Neuronal stem cell (in vitro differentiated cells): ENCODE measurements at regions not wholly inside any gene's neighbourhood (a gene's known extent, or its start where the extent isn't known, plus 50 kb on each side); places are given as distances from the start of the nearest gene placed in this dataset.

Source experiments
- DNase-seq: peaks from one replicate; pipeline ENCODE4 v3.0.0-alpha.2; 2013; ENCODE audit warnings: low spot score
- H2AFZ ChIP-seq: one replicate; pipeline ENCODE4 v1.6.1; 2013; ENCODE audit warnings: mild to moderate bottlenecking, low read length, inconsistent platforms
- H2AK5ac ChIP-seq: 2 replicates; pipeline ENCODE4 v1.6.1; 2013; ENCODE audit warnings: low read depth, mild to moderate bottlenecking, inconsistent platforms, low read length, moderate library complexity, mixed read lengths
- H2BK120ac ChIP-seq: 2 replicates; pipeline ENCODE4 v1.6.1; 2013; ENCODE audit warnings: low read depth, mild to moderate bottlenecking, inconsistent platforms, low read length, moderate library complexity, mixed read lengths
- H2BK12ac ChIP-seq: one replicate; pipeline ENCODE4 v1.6.1; 2013; ENCODE audit warnings: low read length, inconsistent platforms
- H2BK15ac ChIP-seq: 2 replicates; pipeline ENCODE4 v1.6.1; 2013; ENCODE audit warnings: mild to moderate bottlenecking, low read length, inconsistent platforms, mixed read lengths
- H2BK5ac ChIP-seq: one replicate; pipeline ENCODE4 v1.6.1; 2013; ENCODE audit warnings: inconsistent platforms, mild to moderate bottlenecking, low read length, moderate library complexity
- H3K14ac ChIP-seq: one replicate; pipeline ENCODE4 v1.6.1; 2013; ENCODE audit warnings: low read length, inconsistent platforms
- H3K18ac ChIP-seq: 2 replicates; pipeline ENCODE4 v1.6.1; 2013; ENCODE audit warnings: low read length, inconsistent platforms
- H3K23ac ChIP-seq: 2 replicates; pipeline ENCODE4 v1.6.1; 2013; ENCODE audit warnings: low read depth, mild to moderate bottlenecking, mixed read lengths, low read length, inconsistent platforms; ENCODE audit not compliant: poor library complexity
- H3K27ac ChIP-seq: replicated peaks from 3 replicates; pipeline ENCODE4 v1.5.1; 2013; ENCODE audit warnings: low read length, inconsistent platforms
- H3K27me3 ChIP-seq, 3 experiments: 2 replicates each; pipeline ENCODE4 v1.6.1; 2013; ENCODE audit warnings: low read length in 3 of 3, mild to moderate bottlenecking in 2 of 3, inconsistent platforms in 1 of 3, low read depth in 1 of 3, mixed read lengths in 1 of 3, moderate library complexity in 1 of 3; ENCODE audit not compliant: control insufficient read depth in 3 of 3, insufficient read depth in 3 of 3
- H3K36me3 ChIP-seq, 2 donors: replicated peaks in 1 of 2; 2 replicates each; pipeline ENCODE4 v1.6.1; 2013; ENCODE audit warnings: low read length in 2 of 2; ENCODE audit not compliant: control insufficient read depth in 2 of 2, insufficient read depth in 2 of 2
- H3K4ac ChIP-seq: 2 replicates; pipeline ENCODE4 v1.6.1; 2013; ENCODE audit warnings: inconsistent platforms, mild to moderate bottlenecking, low read length, moderate library complexity
- H3K4me1 ChIP-seq, 2 donors: 1 replicate in 1 of 2; 2 replicates in 1 of 2; pipeline ENCODE4 v1.6.1; 2013; ENCODE audit warnings: low read length in 2 of 2, low read depth in 1 of 2; ENCODE audit not compliant: control insufficient read depth in 2 of 2, insufficient read depth in 1 of 2
- H3K4me2 ChIP-seq: one replicate; pipeline ENCODE4 v1.6.1; 2013; ENCODE audit warnings: mild to moderate bottlenecking, low read length, inconsistent platforms; ENCODE audit not compliant: insufficient read depth, poor library complexity, severe bottlenecking
- H3K4me3 ChIP-seq, 2 donors: 2 replicates each; pipeline ENCODE4 v1.5.1; 2013; ENCODE audit warnings: low read length in 2 of 2, mild to moderate bottlenecking in 2 of 2, inconsistent platforms in 1 of 2, moderate library complexity in 1 of 2
- H3K79me1 ChIP-seq: one replicate; pipeline ENCODE4 v1.6.1; 2013; ENCODE audit warnings: low read depth, mild to moderate bottlenecking, inconsistent platforms, low read length, moderate library complexity
- H3K9ac ChIP-seq: one replicate; pipeline ENCODE4 v1.6.1; 2013; ENCODE audit warnings: mild to moderate bottlenecking, low read depth, low read length, inconsistent platforms; ENCODE audit not compliant: poor library complexity
- H3K9me3 ChIP-seq, 2 donors: replicated peaks in 1 of 2; 2 replicates each; pipeline versions ENCODE3 to v1.6.1; 2013; ENCODE audit warnings: low read length in 2 of 2, mild to moderate bottlenecking in 2 of 2, inconsistent platforms in 1 of 2, low read depth in 1 of 2, mixed read lengths in 1 of 2, moderate library complexity in 1 of 2; ENCODE audit not compliant: control insufficient read depth in 2 of 2, insufficient read depth in 1 of 2
- H4K8ac ChIP-seq: one replicate; pipeline ENCODE4 v1.6.1; 2013; ENCODE audit warnings: low read depth, mild to moderate bottlenecking, inconsistent platforms, low read length, moderate library complexity
- H4K91ac ChIP-seq: one replicate; pipeline ENCODE4 v1.6.1; 2013; ENCODE audit warnings: low read length, low read depth, mild to moderate bottlenecking, inconsistent platforms; ENCODE audit not compliant: poor library complexity
- WGBS, 2 donors: extraction: QIAGEN DNeasy Blood & Tissue Kit; methylation state at CpG; one replicate each; pipeline ENCODE4 v1.1.7; 2013; ENCODE audit warnings: missing lambda C conversion rate in 2 of 2, mixed read lengths in 1 of 2; ENCODE audit not compliant: insufficient read length in 2 of 2, insufficient replicate concordance in 1 of 2; ENCODE audit errors: extremely low coverage in 2 of 2; 5-methylcytosine and 5-hydroxymethylcytosine counted together

DNA sequence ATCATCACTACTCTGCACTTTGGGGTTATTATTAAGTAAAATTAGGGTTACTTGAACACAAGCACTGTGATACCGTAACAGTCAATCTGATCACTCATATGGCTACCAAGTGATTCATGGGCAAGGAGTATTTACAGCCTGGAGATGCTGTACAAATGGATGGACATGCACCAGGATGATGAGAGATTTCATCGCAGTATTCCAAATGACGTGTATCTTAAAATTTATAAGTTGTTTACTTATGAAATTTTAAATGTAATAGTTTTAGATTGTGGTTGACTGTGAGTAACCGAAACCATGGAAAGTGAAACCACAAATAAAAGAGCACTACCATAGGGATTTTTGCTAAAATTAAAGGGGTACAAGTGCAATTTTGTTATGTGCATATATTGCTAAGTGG is 462.2 kb upstream of the PTGER4 start:
- Histone ChIP-seq H2BK12ac (no peak overlapping the region), H3K14ac (no peak overlapping the region), H2BK15ac (no peak overlapping the region), H3K27ac (no peak overlapping the region), H3K9ac (no peak overlapping the region), H2AK5ac (no peak overlapping the region), H3K18ac (no peak overlapping the region), H3K4me2 (no peak overlapping the region), H2AFZ (no peak overlapping the region), H2BK5ac (no peak overlapping the region), H4K8ac (no peak overlapping the region), H3K79me1 (no peaks in the 10 kb centered on the region), H3K27me3 (no peaks in the 10 kb centered on the region), H2BK120ac (no peak overlapping the region), H3K9me3 (no peaks in the 10 kb centered on the region), H3K4me1 (peaks cover 0 to 3% of the 10 kb centered on the region in 2 donors), H3K4me3 (no peak overlapping the region), H4K91ac (no peak overlapping the region), H3K36me3 (no peaks in the 10 kb centered on the region), H3K4ac (no peak overlapping the region), H3K23ac (no peak overlapping the region)
- DNase-seq = no peak
- no CpG with 5 or more reads among the region's 4 CpGs for WGBS, 2 donors

DNA sequence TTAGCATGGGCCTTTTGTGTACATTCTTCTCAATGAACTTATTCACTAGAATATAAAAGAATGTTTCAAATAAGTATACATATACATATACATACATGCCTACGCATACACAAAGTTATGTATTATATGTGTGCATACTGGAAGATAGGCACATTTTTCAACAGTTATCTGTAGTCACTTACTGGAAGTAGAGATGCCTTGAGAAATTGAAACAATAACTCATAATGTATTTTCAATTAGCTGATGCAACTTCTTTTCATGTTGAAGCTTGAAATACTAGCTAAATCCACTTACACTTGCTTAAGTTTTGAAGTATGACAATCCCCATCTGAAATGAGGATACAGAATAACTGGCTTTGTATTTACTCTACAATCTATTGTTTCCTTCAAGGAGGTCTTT is 469.0 kb upstream of the PTGER4 start:
- Histone ChIP-seq H2BK120ac (no peak overlapping the region), H2BK12ac (no peak overlapping the region), H3K4ac (no peak overlapping the region), H3K9ac (no peak overlapping the region), H4K91ac (no peak overlapping the region), H3K27ac (no peak overlapping the region), H3K4me1 (peaks cover 0 to 4% of the 10 kb centered on the region in 2 donors), H2AK5ac (no peak overlapping the region), H4K8ac (no peak overlapping the region), H2BK15ac (no peak overlapping the region), H2AFZ (no peak overlapping the region), H3K18ac (no peak overlapping the region), H3K4me3 (no peak overlapping the region), H3K4me2 (no peak overlapping the region), H3K36me3 (no peaks in the 10 kb centered on the region), H3K27me3 (no peaks in the 10 kb centered on the region), H3K9me3 (no peaks in the 10 kb centered on the region), H2BK5ac (no peak overlapping the region), H3K23ac (no peak overlapping the region), H3K14ac (no peak overlapping the region), H3K79me1 (no peaks in the 10 kb centered on the region)
- DNase-seq = no peak
- WGBS, 2 donors = no CpG with 5 or more reads among the region's 1 CpG

DNA sequence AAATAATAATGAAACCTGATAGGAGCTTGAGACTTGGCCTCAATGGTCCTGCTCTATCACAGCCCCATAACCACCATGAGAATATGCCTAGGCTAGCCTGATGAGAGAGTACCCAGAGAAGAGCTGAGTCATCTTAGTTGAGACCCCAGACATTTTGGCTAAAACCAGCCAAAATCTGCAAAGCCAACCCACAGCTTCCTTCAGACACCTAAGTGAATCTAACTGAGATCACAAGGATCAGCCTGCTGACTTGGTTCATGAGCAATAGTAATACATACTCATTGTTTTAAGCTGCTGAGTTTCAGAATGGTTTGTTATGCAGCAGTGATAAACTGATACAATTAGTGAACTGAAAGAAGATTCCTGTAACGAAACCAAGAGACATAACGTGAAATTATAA is 473.7 kb upstream of the PTGER4 start:
- H3K4ac ChIP-seq = no peak overlapping the region
- no peak overlapping the region for H2AFZ ChIP-seq
- DNase-seq = no peak
- H2AK5ac ChIP-seq = no peak overlapping the region
- H2BK12ac ChIP-seq = no peak overlapping the region
- H3K36me3 ChIP-seq = no peaks in the 10 kb centered on the region
- H3K9me3 ChIP-seq = no peaks in the 10 kb centered on the region
- no peak overlapping the region for H2BK15ac ChIP-seq
- H3K4me3 ChIP-seq = no peak overlapping the region
- H3K23ac ChIP-seq = no peak overlapping the region
- WGBS, 2 donors = no CpG with 5 or more reads among the region's 2 CpGs
- no peaks in the 10 kb centered on the region for H3K79me1 ChIP-seq
- no peak overlapping the region for H3K4me2 ChIP-seq
- H3K4me1 ChIP-seq = no peaks in the 10 kb centered on the region
- H2BK5ac ChIP-seq = no peak overlapping the region
- no peak overlapping the region for H4K8ac ChIP-seq
- no peak overlapping the region for H3K18ac ChIP-seq
- H3K14ac ChIP-seq = no peak overlapping the region
- no peak overlapping the region for H3K27ac ChIP-seq
- H2BK120ac ChIP-seq = no peak overlapping the region
- no peak overlapping the region for H3K9ac ChIP-seq
- no peaks in the 10 kb centered on the region for H3K27me3 ChIP-seq
- no peak overlapping the region for H4K91ac ChIP-seq

DNA sequence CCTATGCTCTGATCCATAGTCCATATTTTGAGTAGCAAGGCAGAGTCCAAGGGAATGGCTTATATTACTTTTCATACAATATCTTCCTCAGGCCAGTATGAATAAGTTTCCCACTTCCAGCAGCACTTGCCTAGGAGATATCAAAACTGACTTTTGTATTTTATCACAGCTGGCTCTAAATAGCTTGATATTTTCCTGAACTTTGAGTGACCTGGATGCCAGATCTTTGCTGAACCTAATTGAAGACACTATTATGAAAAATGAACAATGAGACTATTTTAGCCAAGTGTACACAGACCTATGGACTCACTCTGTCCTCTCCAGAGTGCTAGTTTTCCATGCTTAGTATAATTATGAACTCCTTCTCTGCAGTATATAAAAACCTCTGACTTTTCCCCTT is 475.6 kb upstream of the PTGER4 start:
- no peak overlapping the region for H3K9ac ChIP-seq
- no peak overlapping the region for H3K4me2 ChIP-seq
- H3K4ac ChIP-seq = no peak overlapping the region
- H2AFZ ChIP-seq = no peak overlapping the region
- no peak overlapping the region for H4K8ac ChIP-seq
- H2BK120ac ChIP-seq = no peak overlapping the region
- H3K36me3 ChIP-seq = no peaks in the 10 kb centered on the region
- no peaks in the 10 kb centered on the region for H3K4me1 ChIP-seq
- H2BK15ac ChIP-seq = no peak overlapping the region
- no peak overlapping the region for H2BK12ac ChIP-seq
- H2BK5ac ChIP-seq = no peak overlapping the region
- H3K4me3 ChIP-seq = no peak overlapping the region
- H4K91ac ChIP-seq = no peak overlapping the region
- H3K18ac ChIP-seq = no peak overlapping the region
- H3K27ac ChIP-seq = no peak overlapping the region
- DNase-seq = no peak
- no peaks in the 10 kb centered on the region for H3K79me1 ChIP-seq
- no peak overlapping the region for H2AK5ac ChIP-seq
- H3K23ac ChIP-seq = no peak overlapping the region
- H3K27me3 ChIP-seq = no peaks in the 10 kb centered on the region
- H3K9me3 ChIP-seq = no peaks in the 10 kb centered on the region
- H3K14ac ChIP-seq = no peak overlapping the region
